Activated naive CD8-positive, alpha-beta T cell treated with anti-CD3 and anti-CD28 coated beads, Interleukin-2, amount 50 U/mL, for 16 hours (primary cell): ENCODE measurements at regions not wholly inside any gene's neighbourhood (a gene's known extent, or its start where the extent isn't known, plus 50 kb on each side); places are given as distances from the start of the nearest gene placed in this dataset.

ENCODE experiments used
- DNase-seq: peaks from one replicate; pipeline ENCODE4 v3.0.0-alpha.2; 2020; ENCODE audit warnings: low read depth, low spot score

DNA sequence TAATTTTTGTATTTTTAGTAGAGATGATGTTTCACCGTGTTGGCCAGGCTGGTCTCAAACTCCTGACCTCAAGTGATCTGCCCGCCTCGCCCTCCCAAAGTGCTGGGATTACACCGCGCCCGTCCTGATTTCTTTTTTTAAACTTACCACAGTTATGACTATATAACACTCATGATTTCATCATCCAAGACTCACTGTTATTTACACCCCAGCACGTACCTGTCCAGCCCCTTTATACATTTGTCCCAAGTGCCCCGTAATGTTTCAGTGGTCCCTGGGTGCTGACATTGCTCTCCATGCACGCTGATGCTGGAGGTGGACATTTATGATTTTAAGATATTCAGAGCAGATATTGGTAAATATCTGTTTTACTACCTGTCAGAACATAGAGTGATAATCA is 219.9 kb upstream of the GMDS start:
- no peak for DNase-seq

DNA sequence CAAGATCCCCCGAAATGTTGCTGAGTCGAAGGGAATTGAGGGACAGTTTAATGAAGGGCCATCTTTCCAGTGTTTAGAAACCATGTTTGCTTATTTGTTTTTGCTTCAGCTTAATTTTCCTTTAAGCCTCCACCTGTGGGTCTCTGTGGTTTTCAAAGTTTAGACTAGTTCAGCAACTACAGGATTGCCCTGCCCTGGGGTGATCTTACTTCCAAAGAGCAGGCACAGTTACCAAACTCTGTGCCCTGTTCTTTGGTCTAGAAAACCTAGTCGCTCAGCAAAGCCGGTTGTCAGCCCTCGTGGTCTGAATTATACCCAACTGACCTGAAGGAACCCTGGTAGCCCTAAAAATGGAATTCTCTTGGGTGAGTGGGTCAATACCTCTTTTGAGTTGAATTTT is 219.2 kb upstream of the GMDS start:
- DNase-seq: no peak

DNA sequence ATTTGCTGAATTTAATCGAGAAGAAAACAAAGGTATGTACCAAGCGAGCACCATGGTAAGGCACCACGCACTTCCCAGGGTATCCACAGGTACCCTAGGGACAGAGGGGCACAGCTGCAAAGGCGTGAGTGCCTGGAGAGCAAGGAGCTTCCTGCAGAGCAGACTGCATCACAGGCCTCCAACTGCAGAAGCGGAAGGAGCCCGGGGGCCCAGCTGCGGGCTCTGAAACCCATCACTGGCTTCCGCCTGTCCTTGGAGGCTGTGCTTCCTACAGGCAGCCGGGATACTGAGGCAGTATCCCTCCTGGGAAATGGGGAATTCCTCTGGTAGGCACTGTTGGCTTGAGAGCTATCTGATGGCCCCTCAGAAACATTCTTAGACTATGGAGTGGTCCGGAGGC is 217.4 kb upstream of the GMDS start:
- no peak for DNase-seq

DNA sequence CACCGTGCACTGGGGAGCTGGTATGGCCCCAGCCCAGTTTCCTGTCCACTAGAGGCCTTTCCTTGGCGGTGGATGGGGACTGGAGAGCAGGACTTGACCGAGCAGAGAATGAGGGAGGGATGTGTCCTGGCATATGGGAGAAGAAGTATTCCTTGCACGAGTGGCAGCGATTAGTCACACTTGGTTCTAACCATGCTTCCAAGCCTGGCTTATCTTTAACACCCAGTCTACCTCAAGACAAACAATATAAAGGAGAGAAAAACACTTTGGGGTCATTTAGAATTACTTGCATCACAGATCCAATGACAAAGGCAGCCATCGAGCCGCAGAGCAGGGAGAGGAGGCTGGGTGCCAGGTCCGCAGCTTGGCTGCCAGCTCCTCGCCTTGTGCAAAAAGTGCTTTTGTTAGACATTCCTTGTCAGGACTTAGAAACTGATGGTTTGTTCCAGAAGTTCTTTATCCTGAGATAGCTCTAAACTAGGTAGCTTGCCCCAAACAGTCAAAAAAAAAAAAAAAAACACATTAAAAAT is 214.9 kb upstream of the GMDS start:
- no peak for DNase-seq

DNA sequence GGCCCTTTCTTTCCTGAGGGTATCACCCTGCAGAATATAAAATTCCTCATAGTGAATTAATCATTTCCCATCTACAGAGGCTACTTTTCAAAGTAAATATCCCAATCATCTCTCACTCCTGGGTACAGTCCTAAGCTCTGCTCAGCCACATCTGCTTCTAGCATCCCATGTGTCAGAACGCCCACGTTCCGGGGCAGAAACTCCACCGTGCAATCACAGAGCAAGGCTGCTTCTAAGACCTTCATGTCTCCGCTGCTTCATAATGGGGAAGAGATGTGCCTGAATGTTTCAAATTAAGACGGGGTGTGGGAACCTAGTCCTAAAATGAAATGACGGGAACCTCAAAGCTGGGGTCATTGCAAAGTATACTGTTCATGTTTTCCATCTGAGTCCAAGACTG is 208.8 kb upstream of the GMDS start:
- DNase-seq: no peak

DNA sequence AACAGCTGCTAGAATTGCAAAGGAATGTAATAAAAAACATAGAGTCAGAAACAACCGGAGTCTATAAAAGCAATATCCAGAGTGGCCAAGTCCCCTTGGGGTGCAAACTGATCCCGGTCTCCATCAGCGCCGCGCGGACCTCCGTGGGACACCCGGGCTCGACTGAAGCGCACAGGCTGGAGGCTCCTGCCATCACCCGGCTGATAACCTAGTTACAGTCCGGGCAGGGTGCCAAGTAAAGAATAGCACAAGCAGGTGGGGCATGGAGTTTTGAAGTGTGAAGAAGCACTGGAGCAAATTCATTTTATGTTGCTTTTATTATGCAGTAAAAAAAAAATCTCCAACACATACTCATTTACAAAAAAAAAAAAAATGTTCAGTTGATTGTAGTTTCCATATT is 205.1 kb upstream of the GMDS start:
- DNase-seq: no peak

DNA sequence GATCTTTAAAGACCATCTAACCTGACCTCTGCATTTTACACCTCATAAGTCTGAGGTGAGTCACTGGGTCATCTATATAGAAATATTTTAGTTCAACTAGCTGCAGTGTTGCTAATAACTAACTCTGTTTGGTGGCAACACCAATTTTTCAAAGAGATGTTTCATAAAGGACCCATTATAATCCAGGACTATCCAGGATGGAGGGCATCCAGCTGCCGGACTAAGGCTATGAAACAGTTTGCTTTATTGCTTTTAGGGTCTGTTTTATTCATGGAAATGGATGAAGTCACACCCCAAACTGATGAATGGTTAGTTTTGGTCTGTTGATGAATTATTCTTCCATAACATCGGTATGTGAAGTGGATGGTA is 204.2 kb upstream of the GMDS start:
- DNase-seq: no peak

DNA sequence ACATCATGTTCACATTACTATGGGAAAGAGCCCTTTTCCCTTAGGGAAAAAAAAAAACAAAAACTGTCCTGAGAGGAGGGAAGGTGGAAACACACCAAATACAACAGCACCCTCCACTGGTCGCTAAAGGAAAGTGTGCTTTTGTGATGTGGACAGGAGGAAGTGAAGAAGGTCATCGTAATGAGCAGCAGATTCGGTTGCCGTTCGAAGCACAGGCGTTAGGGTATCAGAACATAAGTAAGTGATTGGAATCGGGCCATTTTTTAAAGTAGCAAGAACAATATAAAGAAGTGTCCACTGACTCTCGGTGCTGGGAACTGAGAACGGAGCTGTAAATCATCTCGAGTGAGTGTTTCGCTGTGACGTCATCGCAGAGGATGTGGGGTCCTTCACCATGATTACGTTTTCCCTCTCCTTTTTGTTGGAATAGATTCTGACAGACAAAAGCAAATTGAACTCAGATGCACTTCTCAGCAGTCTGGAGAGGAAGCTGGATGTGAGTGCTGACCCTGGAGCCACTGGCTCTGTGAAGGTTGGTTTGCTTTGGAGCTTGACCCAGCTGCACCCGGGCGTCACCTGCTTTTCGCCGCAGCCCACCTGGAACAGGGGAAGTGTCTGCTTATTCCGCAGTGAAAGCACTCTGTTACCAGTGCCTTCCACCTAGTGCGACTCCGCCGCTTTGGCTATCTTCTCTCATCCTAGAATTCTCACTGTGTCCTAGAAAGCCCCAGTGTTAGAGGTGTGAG is 203.6 kb upstream of the GMDS start:
- no peak for DNase-seq

DNA sequence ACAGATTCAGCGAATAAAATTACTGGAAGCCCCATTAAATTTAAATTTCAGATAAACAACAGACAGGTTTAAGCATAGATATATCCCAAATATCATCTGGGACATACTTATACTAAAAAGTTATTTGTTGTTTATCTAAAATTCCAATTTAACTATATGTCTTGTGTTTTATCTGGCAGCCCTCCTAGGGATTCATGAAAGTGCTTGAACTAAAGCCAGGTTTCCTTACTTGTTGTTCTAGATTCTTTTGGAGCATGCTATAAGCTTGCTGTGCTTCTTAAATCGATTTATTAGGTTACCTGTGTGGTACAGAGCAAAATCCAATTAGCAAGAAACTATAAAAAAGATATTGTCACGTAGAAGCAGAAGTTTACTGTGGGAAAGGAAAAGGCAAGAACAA is 202.5 kb upstream of the GMDS start:
- no peak for DNase-seq

DNA sequence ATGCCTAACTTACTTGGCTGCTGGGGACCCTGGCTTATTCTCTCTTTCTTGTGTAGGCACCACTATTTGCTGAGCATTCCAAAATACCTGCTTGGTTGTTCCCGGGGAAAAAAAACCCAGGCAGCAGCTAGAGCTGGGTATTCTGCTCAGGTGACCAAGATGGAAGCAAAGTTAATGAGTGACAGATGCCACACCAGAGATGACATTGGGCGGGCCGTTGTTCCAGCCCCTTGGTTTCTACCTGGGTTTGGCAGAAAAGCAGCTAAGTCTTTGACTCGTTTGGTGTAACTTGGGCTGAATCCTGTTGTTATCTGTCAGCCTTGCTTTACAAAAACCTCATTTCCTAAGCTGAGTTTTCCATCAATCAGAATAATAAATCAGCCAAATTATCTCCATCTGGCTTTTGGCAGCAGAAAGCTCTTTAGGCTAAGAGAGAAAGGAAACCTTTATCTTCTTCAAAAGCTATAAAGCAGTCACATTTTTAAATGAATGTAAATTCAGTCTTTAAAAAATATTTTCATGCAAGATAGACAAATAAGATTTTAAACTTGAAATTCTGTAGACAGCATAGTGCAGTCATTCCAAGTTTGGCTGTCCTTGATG is 202.0 kb upstream of the GMDS start:
- DNase-seq: no peak

DNA sequence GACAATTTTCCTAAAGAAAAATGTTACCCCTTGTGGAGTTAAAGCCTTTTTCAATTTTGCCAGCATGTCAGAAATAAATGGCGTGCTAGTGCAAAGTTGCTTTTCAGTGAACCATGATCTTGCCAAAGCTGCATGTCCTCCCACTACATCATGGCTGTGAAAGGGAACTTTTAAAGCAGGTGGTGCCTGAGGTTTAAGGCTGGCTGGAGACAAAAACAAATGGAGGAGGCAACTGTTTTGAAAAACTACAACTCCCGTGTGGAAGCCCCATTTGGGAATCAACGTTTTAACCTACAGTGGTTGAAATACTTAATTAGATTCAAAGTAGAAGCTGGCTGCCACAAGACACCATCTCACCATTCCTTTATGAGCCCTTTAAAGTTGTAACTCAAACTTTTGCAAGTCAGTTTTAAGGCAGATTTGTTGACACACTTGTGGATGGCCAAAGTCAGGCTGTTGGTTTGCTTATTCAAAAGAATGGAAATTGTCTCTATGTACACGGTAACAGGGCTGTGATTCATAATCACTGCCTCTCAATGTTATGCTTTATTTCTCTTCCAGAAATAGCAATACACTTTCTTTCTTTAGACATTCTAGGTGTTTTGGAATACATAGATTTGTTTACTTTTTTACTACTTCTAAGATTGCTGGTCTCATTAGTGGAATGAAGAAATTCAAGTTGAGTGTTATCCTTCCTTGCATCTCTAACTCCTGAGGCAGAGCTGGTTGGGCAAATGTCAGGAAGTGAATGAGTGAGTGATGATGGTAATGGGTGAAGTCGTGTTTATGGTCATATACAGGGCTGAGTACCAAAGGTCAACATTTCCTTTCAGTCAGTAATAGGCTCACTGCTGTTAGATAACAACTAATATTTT is 196.4 kb upstream of the GMDS start:
- DNase-seq: no peak

DNA sequence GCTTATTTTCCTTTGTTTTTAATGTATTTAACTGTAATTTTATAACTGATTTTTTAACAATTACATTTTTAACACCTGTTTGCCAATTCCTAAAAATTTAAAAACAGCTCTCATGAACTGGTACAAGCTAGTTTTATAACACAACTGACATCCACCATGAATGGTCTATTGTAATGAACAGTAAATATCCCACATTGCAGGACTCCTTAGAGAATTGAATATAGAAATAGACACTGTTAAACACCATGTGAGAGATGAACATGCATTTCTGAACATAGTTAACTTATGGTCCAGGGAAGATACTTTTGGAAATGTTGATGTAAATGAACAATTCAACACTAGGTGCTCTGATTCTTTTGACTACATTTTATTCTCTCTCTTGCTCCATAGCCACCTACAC is 195.1 kb upstream of the GMDS start:
- no peak for DNase-seq

DNA sequence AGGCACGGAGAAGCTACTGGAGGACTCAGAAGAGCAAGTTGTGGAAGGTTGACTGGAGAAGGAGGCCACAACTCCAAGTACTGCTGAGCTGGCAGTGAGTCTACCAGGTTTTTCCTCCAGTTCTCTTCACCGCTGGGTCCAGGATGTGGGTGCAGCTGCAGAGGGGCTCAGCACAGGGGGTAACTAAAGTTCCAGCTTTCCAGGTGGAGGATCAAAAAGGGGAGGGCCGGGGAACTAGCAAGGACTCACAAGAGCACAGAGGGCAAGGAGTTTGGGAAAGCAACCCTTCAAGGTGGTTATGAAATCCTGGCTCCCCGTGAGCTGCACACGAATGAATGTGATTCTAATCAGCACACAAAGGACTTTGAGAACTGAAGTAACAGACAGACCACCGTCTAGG is 194.2 kb upstream of the GMDS start:
- no peak for DNase-seq

DNA sequence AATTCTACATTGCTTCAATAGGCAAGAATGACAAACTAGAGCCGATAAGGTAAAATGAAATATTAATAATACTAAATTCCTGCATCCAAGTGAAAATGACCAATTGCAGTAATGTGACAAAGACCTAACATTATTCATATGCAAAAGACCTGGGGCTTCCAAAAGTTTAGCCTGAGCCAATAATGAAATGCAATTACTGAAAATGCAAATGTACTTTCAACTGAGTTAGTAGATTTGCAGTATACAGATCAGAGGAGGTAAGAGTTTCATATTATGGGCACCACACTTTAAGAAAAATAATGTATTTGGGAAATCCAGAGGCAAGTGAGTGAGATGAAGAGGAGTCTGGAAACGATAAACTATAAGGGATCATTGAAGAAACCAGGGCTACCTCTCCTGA is 193.7 kb upstream of the GMDS start:
- DNase-seq: no peak

DNA sequence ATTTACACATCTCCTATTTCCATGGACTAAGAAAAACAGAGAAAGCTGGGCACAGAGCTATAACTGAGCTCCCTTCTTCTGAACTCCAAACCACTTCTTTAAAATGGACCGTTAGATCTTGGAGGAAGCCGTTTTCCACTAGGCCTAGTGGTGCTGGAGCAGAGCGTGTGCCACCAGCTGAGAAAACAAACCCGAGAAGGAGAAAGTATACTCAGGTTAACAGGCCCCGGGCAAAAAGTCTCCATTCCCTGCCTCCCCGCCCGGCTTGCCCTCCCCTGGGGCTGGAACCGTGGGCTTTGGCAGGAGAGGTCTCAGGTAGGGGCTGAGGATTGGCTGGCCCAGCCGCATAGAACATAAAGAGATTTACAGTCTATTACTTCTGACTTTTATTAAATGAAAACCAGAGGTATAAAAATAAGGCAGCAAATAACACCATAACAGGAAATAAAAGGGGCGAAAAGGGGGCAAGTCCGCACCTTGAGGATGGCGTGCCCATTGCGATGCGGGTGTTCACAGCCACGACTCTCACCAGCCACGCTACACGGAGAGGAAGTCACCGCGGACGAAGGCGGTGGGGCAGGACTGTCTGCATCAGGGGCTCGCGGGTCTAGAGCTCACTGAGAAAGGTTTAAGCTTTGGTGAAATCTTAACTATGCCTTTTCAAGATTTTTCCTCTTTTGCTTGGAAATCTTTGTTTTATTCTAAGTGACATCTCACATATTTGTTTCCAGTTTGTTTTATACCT is 191.2 kb upstream of the GMDS start:
- DNase-seq: no peak

DNA sequence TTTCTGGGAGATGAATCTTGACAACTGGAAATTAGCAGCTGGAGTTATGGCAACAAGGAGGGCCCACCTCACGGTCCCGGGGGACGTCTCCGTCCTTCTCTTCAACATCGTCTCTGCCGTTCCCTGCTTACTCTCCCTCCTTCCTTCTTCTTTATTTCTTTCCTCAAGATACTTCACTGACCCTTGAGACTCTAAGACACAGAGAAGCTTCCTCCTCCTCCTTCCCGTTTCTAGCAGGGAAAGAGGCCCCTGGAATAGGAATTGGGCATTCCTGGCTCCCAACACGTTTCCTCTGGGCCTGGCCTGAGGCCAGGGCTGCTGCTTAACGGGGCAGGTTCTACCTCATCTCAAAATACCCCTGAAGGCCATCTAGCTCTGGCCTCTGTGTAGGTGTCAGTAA is 189.9 kb upstream of the GMDS start:
- DNase-seq: no peak

DNA sequence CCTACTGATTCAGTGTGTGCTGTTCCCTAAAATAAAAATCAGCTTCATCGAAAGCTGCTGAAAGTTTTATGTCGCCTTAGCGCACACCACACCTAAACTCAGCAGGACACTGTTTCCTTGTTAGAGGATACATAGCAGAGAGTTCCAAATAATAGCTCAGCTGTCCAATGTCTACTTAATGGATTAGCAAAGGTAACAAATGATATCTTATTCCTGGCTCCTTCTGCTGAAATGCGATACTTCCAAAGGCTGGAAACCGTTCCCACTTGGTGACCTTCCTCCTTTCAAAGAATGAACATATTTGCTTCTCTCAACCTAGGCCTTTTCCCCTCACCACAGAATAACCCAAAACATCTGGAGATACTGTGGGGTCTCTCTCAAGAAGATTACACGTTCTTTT is 189.5 kb upstream of the GMDS start:
- no peak for DNase-seq

DNA sequence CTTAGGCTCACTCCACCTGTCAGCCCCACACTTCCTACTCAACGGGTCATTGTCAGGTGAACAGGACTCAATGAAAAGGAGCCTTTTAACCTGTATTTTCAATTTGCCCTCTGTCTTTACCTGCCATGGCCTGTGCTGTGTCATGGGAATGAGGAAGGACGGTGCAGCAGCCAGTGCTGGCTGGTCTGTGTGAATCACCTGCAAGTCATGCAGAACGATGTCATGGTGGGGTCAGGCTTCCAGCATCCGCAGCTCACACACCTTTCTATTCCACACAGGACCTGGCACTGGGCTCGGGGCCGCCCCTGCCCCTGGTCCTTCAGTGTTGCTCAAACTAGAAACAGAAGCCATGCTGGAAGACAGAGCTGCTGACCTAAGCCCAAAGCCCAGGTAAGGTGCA is 188.7 kb upstream of the GMDS start:
- DNase-seq: no peak

DNA sequence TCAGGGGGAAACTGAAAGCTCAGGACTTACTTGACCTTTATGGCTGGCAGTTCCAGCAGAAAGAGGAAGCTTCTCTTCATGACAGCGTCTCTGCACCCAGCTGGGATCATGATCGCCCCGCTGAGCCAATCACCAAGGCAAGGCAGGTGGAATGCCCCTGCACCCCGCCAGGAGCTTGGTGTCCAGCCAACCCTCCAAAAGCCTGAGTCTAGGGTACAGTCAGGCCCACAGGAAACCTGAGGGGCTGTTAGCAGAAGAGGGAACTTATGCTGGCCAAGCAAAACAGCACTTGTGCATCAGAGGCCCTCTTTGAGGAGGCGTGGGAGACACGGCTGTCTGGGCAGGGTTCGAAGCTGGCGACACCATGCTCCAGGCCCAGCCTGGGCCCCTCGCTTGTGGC is 188.3 kb upstream of the GMDS start:
- DNase-seq: no peak

DNA sequence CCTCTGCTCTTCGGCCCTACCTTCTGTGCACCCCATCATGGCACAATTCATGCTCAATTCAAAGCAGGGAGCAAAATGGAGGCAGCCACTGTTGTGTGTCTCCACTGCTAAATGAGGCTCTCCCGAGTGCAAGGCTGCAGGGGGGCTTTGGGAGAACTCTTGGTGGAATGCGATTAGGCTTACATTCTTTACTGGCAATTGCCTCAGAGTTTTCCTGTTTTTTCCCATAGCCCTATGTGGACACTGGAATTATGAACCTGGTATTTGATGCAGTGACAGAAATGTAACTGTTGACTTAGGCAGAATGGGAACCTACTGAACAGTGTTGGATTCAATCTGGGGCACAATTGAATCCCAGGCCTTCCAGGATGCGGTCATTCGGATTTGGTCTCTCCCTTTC is 187.9 kb upstream of the GMDS start:
- DNase-seq: no peak

DNA sequence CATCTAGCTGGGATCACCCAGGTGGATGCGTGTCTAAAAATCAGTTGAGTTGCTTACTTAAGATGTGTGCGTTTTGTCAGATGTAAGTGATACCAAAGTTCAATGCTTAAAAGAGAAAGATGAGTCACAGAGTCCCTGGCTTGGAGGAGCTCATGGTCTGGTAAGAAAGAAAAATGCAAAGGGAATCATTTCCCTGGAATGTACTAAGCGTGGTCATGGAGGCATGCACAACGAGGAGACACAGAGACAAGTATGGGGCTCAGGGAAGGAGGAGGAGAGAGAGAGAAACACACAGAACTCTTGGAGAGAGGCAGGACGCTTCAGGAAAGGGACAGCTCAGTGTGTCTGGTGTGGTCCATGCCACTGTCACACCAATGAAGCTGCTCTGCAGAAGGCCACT is 186.9 kb upstream of the GMDS start:
- DNase-seq: no peak

DNA sequence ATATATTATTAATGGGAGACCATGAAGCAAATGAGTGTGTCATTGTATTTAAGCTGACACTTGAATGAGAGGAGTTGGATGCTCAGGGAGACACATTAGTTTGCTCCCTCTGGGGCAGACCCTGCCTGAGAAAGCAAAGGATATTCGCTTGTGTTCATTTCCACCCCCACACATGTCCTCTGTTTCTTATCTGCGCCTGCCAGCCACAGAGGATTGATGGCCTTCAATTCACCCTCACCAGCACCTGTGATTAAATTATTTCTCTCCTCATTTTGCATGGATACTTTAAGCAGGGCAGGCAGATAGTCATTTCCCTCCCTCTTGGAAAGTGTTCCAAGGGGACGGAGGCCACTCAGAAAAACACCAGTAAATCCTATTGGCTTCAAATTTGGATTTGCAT is 185.2 kb upstream of the GMDS start:
- DNase-seq: no peak
